OCI-LY1 (cell line): ENCODE measurements at regions not wholly inside any gene's neighbourhood (a gene's known extent, or its start where the extent isn't known, plus 50 kb on each side); places are given as distances from the start of the nearest gene placed in this dataset.

Experiments
- EZH2 ChIP-seq: fragments of 200-600 bp; sonication (generic), shearing (Covaris generic); IDR thresholded peaks from 2 replicates; pipeline ENCODE4 v1.8.0; 2017; ENCODE audit warnings: borderline replicate concordance, mixed run types, mild to moderate bottlenecking, antibody characterized with exemption, low read length, moderate library complexity, mixed read lengths
- TF ChIP-seq, protein P1 (sequence below): fragments of 200-600 bp; sonication (generic), shearing (Covaris generic); IDR thresholded peaks from 2 replicates; pipeline ENCODE4 v1.5.1; 2017; ENCODE audit warnings: mild to moderate bottlenecking, antibody characterized with exemption, low read length, moderate library complexity, mixed read lengths

- TF ChIP-seq EZH2 = no peak
- TF ChIP-seq, protein P1, sequence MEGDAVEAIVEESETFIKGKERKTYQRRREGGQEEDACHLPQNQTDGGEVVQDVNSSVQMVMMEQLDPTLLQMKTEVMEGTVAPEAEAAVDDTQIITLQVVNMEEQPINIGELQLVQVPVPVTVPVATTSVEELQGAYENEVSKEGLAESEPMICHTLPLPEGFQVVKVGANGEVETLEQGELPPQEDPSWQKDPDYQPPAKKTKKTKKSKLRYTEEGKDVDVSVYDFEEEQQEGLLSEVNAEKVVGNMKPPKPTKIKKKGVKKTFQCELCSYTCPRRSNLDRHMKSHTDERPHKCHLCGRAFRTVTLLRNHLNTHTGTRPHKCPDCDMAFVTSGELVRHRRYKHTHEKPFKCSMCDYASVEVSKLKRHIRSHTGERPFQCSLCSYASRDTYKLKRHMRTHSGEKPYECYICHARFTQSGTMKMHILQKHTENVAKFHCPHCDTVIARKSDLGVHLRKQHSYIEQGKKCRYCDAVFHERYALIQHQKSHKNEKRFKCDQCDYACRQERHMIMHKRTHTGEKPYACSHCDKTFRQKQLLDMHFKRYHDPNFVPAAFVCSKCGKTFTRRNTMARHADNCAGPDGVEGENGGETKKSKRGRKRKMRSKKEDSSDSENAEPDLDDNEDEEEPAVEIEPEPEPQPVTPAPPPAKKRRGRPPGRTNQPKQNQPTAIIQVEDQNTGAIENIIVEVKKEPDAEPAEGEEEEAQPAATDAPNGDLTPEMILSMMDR = no peak
Observed at GRCh38 chr16:60739737-60740683, 1296.2 kb downstream of the CDH8 start.
